Suprapubic skin (tissue), 4 donors: ENCODE measurements at regions not wholly inside any gene's neighbourhood (a gene's known extent, or its start where the extent isn't known, plus 50 kb on each side); places are given as distances from the start of the nearest gene placed in this dataset.
A peak's percentile ranks its signal among the peaks of the same experiment; 100 is the strongest.

Experiments
- DNase-seq, 2 donors: peaks; one replicate each; pipeline ENCODE4 v3.0.0-alpha.2; 2019; ENCODE audit warnings: low spot score in 2 of 2
- H3K27ac ChIP-seq: fragments of 200-600 bp; sonication (generic); one replicate; pipeline ENCODE4 v1.5.1; 2019
- H3K27me3 ChIP-seq: fragments of 200-600 bp; sonication (generic); one replicate; pipeline ENCODE4 v1.5.1; 2019
- H3K36me3 ChIP-seq: fragments of 200-600 bp; sonication (generic); one replicate; pipeline ENCODE4 v1.5.1; 2019
- H3K4me1 ChIP-seq: fragments of 200-600 bp; sonication (generic); one replicate; pipeline ENCODE4 v1.5.1; 2019
- H3K4me3 ChIP-seq: fragments of 200-600 bp; sonication (generic); one replicate; pipeline ENCODE4 v1.5.1; 2019; ENCODE audit warnings: mild to moderate bottlenecking
- H3K9me3 ChIP-seq: fragments of 200-600 bp; sonication (generic); one replicate; pipeline ENCODE4 v1.5.1; 2019
- EP300 ChIP-seq: sonication (generic); formaldehyde crosslinking; IDR thresholded peaks from one replicate; pipeline ENCODE4 v1.6.1; 2017; ENCODE audit warnings: antibody characterized with exemption
- POLR2A ChIP-seq, 2 donors: fragments of 450-650 bp; IDR thresholded peaks; one replicate each; pipeline ENCODE4 v1.6.1; 2017; ENCODE audit warnings: antibody characterized with exemption in 2 of 2, mild to moderate bottlenecking in 2 of 2, moderate library complexity in 2 of 2
- POLR2AphosphoS5 ChIP-seq, 3 donors: sonication (generic); formaldehyde crosslinking; IDR thresholded peaks; one replicate each; pipeline ENCODE4 v1.6.1; 2017; ENCODE audit warnings: antibody characterized with exemption in 3 of 3
- WGBS: methylation state at CpG from one replicate; pipeline ENCODE4 v1.1.5; 2018; 5-methylcytosine and 5-hydroxymethylcytosine counted together
- TF ChIP-seq, protein P1 (sequence below), 2 donors: fragments of 200-600 bp in 1 of 2; fragments of 450-650 bp in 1 of 2; sonication (generic) in 1 of 2; IDR thresholded peaks; one replicate each; pipeline ENCODE4 v1.5.1; 2016 to 2019; ENCODE audit warnings: antibody characterized with exemption in 2 of 2, mild to moderate bottlenecking in 1 of 2, moderate library complexity in 1 of 2

DNA sequence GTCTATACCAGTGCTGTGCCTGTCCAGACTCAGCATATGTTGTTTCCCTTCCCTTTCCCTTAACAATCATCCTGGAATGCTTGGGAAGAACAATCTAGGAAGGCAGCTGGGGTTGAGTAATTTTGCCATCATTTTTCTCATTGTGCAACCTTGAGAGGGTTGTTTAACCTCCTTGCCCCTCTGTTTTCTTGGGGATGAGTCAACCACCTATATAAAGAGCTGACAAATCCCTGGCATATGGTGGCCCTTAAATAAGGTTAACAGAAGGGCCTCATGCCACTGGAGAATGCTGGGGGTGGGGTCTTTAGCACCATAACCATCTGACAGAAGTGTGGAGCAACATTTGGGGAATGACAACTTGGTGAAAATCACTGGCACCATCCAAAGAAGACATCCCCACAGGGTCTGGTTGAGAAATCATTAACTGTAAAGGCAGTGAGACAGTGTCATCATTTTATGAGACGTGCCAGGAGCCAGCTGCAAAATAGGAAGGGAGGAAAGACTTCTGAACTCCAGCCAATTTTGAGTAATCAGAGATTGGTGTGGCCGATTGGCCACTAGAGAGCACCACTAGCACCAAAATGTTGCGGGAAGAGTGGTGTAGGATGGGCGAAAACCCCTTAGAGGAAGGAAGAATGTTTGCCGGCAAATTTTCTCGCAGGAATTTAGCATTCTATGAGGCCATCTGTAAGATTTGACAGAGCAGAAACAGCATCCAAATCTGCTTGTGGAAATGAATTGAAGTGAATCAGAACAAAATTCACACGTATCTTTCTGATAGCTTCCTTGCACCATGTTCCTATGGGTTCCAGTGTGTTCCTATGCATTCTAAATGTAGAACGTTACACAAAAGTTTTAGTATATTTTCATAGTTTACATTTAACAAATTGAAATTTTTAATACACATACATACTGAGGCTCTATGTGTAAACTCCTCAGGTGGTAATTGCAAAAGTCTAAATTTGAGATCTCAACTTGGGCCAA, 113.8 kb downstream of the MSX2 start:
- 26% methylated on average over 8 of the region's 8 CpGs for WGBS
- Histone ChIP-seq H3K27me3 (peaks cover 15% of the 10 kb centered on the region), H3K4me3 (no peak overlapping the region), H3K36me3 (no peaks in the 10 kb centered on the region), H3K9me3 (no peaks in the 10 kb centered on the region), H3K4me1 (peaks cover 7% of the 10 kb centered on the region), H3K27ac (no peak overlapping the region)
- TF ChIP-seq EP300, result no peak
- TF ChIP-seq POLR2AphosphoS5 (IDR thresholded peaks at IDR 0.05), result no peak
- TF ChIP-seq POLR2A (IDR thresholded peaks at IDR 0.05), result no peak
- TF ChIP-seq, protein P1, sequence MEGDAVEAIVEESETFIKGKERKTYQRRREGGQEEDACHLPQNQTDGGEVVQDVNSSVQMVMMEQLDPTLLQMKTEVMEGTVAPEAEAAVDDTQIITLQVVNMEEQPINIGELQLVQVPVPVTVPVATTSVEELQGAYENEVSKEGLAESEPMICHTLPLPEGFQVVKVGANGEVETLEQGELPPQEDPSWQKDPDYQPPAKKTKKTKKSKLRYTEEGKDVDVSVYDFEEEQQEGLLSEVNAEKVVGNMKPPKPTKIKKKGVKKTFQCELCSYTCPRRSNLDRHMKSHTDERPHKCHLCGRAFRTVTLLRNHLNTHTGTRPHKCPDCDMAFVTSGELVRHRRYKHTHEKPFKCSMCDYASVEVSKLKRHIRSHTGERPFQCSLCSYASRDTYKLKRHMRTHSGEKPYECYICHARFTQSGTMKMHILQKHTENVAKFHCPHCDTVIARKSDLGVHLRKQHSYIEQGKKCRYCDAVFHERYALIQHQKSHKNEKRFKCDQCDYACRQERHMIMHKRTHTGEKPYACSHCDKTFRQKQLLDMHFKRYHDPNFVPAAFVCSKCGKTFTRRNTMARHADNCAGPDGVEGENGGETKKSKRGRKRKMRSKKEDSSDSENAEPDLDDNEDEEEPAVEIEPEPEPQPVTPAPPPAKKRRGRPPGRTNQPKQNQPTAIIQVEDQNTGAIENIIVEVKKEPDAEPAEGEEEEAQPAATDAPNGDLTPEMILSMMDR (IDR thresholded peaks at IDR 0.05), result no peak
- DNase-seq, result peak in 1 of 2 donors; percentile 64

DNA sequence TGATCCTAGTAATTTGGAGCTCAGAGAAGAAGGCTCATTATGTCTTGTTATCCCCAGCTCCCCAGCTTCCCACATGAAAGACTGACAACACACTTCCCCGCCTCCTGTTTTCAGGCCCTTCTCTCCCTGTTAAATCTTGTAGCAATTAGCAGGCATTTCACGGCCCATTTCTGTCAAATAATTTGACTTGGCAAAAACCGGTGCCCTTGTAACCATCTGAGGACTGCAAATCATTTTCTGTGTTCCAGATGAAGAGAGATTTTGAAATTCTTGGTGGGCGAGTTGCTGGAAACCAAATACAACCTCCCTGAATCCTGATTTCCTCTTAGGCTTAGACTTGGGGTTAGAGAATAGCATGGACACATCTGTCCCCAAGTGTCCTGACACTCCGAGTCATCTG, 109.7 kb downstream of the MSX2 start:
- H3K4me1 ChIP-seq, result peaks cover 7% of the 10 kb centered on the region
- no peaks in the 10 kb centered on the region for H3K36me3 ChIP-seq
- H3K9me3 ChIP-seq, result no peaks in the 10 kb centered on the region
- H3K27ac ChIP-seq, result no peak overlapping the region
- 65% methylated on average over 5 of the region's 5 CpGs for WGBS
- DNase-seq, result no peak
- H3K27me3 ChIP-seq, result peaks cover 19% of the 10 kb centered on the region
- TF ChIP-seq EP300 (no peak), POLR2A (IDR thresholded peaks at IDR 0.05) (no peak), POLR2AphosphoS5 (IDR thresholded peaks at IDR 0.05) (no peak)
- TF ChIP-seq, protein P1 (IDR thresholded peaks at IDR 0.05), result no peak
- no peak overlapping the region for H3K4me3 ChIP-seq

DNA sequence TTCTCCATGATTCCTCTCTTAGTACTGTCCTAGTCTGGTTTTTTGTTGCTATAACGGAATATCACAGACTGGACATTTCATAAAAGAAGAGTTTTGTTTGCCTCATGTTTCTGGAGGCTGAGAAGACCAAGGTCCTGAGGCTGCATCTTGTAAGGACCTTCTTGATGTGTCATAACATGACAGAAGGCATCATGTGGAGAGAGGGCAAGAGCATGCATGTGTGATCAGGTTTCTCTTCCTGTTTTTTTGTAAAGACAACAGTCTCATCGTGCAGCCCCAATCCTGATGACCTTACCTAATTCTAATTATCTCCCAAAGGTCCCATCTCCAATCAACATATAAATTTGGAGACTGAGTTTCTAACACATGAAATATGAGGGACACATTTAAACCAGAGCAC, 108.4 kb downstream of the MSX2 start:
- TF ChIP-seq POLR2AphosphoS5 (IDR thresholded peaks at IDR 0.05) (no peak), EP300 (no peak), POLR2A (IDR thresholded peaks at IDR 0.05) (no peak)
- TF ChIP-seq, protein P1 (IDR thresholded peaks at IDR 0.05), result no peak
- WGBS, result 51% methylated on average over 2 of the region's 2 CpGs
- H3K36me3 ChIP-seq, result no peaks in the 10 kb centered on the region
- DNase-seq, result no peak
- no peak overlapping the region for H3K4me3 ChIP-seq
- H3K4me1 ChIP-seq, result peaks cover 5% of the 10 kb centered on the region
- H3K9me3 ChIP-seq, result no peaks in the 10 kb centered on the region
- H3K27ac ChIP-seq, result no peak overlapping the region
- H3K27me3 ChIP-seq, result peaks cover 19% of the 10 kb centered on the region

DNA sequence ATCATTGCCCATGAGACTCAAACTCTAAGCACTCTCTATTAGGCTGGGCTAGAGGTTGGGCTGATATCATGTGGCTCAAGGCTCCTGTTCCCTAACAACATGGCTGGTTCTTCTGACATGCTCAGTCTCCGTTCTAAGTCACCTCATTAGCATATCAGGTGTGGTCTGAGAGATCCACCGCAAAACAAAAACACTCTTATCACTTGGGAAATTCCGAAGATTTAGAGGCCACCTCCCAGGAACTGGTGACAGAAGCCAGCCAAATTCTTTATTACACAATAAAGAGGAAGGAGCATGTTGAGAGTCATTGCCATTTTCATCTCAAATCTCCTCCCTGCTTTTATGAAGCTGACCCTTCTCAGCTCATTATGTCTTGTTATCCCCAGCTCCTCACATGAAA, 107.6 kb downstream of the MSX2 start:
- no peaks in the 10 kb centered on the region for H3K4me1 ChIP-seq
- no peak for DNase-seq
- no peak for TF ChIP-seq POLR2A (IDR thresholded peaks at IDR 0.05)
- TF ChIP-seq POLR2AphosphoS5 (IDR thresholded peaks at IDR 0.05), result no peak
- TF ChIP-seq, protein P1 (IDR thresholded peaks at IDR 0.05), result no peak
- TF ChIP-seq EP300, result no peak
- no peak overlapping the region for H3K27ac ChIP-seq
- H3K36me3 ChIP-seq, result no peaks in the 10 kb centered on the region
- no peaks in the 10 kb centered on the region for H3K9me3 ChIP-seq
- H3K4me3 ChIP-seq, result no peak overlapping the region
- peaks cover 19% of the 10 kb centered on the region for H3K27me3 ChIP-seq
- 25% methylated on average over 3 of the region's 3 CpGs for WGBS

DNA sequence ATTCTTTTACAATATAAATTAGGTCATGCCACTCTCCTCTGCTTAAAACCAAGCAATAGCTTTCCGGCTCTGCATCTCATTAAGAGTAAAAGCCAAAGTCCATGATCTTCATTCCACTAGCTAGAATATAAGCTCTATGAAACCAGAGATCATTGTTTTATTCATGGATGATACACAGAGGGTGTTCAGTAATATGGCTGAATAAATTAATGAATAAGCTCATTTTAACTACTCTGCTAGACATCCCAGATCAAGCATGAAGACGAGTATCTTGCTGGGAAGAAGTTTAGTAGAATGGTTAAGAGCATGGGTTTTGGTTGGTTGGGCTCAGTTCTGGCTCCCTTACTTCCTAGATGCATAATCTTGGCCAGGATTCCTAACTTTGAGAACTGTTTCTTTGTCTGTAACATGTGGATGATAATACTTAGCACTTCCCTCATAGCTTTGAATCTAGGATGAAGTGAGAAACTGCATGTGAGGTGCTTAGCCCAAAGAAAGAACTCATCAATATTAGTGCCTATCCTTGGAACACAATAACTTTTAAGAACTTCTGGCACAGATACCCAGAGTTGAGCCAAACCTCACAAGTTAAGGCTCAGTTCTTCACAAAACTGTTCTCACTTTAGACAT, 106.8 kb downstream of the MSX2 start:
- no peaks in the 10 kb centered on the region for H3K36me3 ChIP-seq
- WGBS, result 71% methylated on average over 2 of the region's 2 CpGs
- H3K4me1 ChIP-seq, result no peaks in the 10 kb centered on the region
- no peaks in the 10 kb centered on the region for H3K9me3 ChIP-seq
- no peak for TF ChIP-seq EP300
- TF ChIP-seq POLR2A (IDR thresholded peaks at IDR 0.05), result no peak
- TF ChIP-seq POLR2AphosphoS5 (IDR thresholded peaks at IDR 0.05), result no peak
- TF ChIP-seq, protein P1 (IDR thresholded peaks at IDR 0.05), result no peak
- no peak overlapping the region for H3K4me3 ChIP-seq
- DNase-seq, result no peak
- H3K27ac ChIP-seq, result no peak overlapping the region
- H3K27me3 ChIP-seq, result peaks cover 15% of the 10 kb centered on the region
